Mesenchymal stem cell (in vitro differentiated cells and primary cell): ENCODE measurements at regions not wholly inside any gene's neighbourhood (a gene's known extent, or its start where the extent isn't known, plus 50 kb on each side); places are given as distances from the start of the nearest gene placed in this dataset.

Experiments
- DNase-seq: peaks from one replicate; pipeline ENCODE4 v3.0.0-alpha.2; 2013
- H2AFZ ChIP-seq: one replicate; pipeline ENCODE4 v1.6.1; 2013; ENCODE audit warnings: low read depth, mild to moderate bottlenecking, control low read depth, inconsistent platforms, low read length, moderate library complexity
- H2AK5ac ChIP-seq: 2 replicates; pipeline ENCODE4 v1.6.1; 2013; ENCODE audit warnings: low read length, moderate library complexity, mild to moderate bottlenecking, inconsistent platforms; ENCODE audit not compliant: severe bottlenecking
- H2BK120ac ChIP-seq: one replicate; pipeline ENCODE4 v1.6.1; 2013; ENCODE audit warnings: low read depth, mild to moderate bottlenecking, inconsistent platforms, low read length, moderate library complexity
- H2BK12ac ChIP-seq, 2 experiments: one replicate each; pipeline ENCODE4 v1.6.1; 2013; ENCODE audit warnings: inconsistent platforms in 2 of 2, low read length in 2 of 2, mild to moderate bottlenecking in 2 of 2, moderate library complexity in 2 of 2, control low read depth in 1 of 2
- H2BK15ac ChIP-seq: one replicate; pipeline ENCODE4 v1.6.1; 2013; ENCODE audit warnings: mild to moderate bottlenecking, low read depth, inconsistent platforms; ENCODE audit not compliant: poor library complexity, severe bottlenecking
- H2BK5ac ChIP-seq: 2 replicates; pipeline ENCODE4 v1.6.1; 2013; ENCODE audit warnings: low read depth, mild to moderate bottlenecking, low read length, control low read depth, inconsistent platforms; ENCODE audit not compliant: poor library complexity, severe bottlenecking
- H3K14ac ChIP-seq, 2 experiments: one replicate each; pipeline ENCODE4 v1.6.1; 2013; ENCODE audit warnings: inconsistent platforms in 2 of 2, low read length in 2 of 2, control low read depth in 1 of 2, mild to moderate bottlenecking in 1 of 2, moderate library complexity in 1 of 2
- H3K18ac ChIP-seq, 2 experiments: one replicate each; pipeline ENCODE4 v1.6.1; 2013; ENCODE audit warnings: inconsistent platforms in 2 of 2, low read length in 2 of 2, control low read depth in 1 of 2, low read depth in 1 of 2, mild to moderate bottlenecking in 1 of 2
- H3K23ac ChIP-seq, 2 experiments: one replicate each; pipeline ENCODE4 v1.6.1; 2013; ENCODE audit warnings: inconsistent platforms in 2 of 2, low read length in 2 of 2, mild to moderate bottlenecking in 2 of 2, moderate library complexity in 2 of 2, control low read depth in 1 of 2
- H3K27ac ChIP-seq: 2 replicates; pipeline ENCODE4 v1.5.1; 2013; ENCODE audit warnings: mild to moderate bottlenecking, moderate library complexity, low read length, control low read depth, inconsistent platforms; ENCODE audit not compliant: poor library complexity, severe bottlenecking
- H3K27me3 ChIP-seq, 2 experiments: 2 replicates each; pipeline versions ENCODE4 v1.6.1 to v1.7.0; 2013; ENCODE audit warnings: low read length in 2 of 2, mild to moderate bottlenecking in 2 of 2, moderate library complexity in 2 of 2, control low read depth in 1 of 2, inconsistent platforms in 1 of 2; ENCODE audit not compliant: control insufficient read depth in 1 of 2, insufficient read depth in 1 of 2
- H3K36me3 ChIP-seq, 2 experiments: 2 replicates each; pipeline versions ENCODE4 v1.6.1 to v1.7.0; 2013; ENCODE audit warnings: low read length in 2 of 2, control low read depth in 1 of 2, inconsistent platforms in 1 of 2, low read depth in 1 of 2, mild to moderate bottlenecking in 1 of 2; ENCODE audit not compliant: insufficient read depth in 2 of 2, control insufficient read depth in 1 of 2
- H3K4ac ChIP-seq, 2 experiments: one replicate each; pipeline ENCODE4 v1.6.1; 2013; ENCODE audit warnings: inconsistent platforms in 2 of 2, low read length in 2 of 2, mild to moderate bottlenecking in 2 of 2, moderate library complexity in 2 of 2, control low read depth in 1 of 2, low read depth in 1 of 2
- H3K4me1 ChIP-seq: 2 replicates; pipeline ENCODE4 v1.6.1; 2013; ENCODE audit warnings: low read depth, low read length, control low read depth; ENCODE audit not compliant: control insufficient read depth, insufficient read depth
- H3K4me2 ChIP-seq: 2 replicates; pipeline ENCODE4 v1.6.1; 2013; ENCODE audit warnings: low read length, mild to moderate bottlenecking, inconsistent platforms; ENCODE audit not compliant: poor library complexity, severe bottlenecking
- H3K4me3 ChIP-seq, 2 experiments: 2 replicates each; pipeline versions ENCODE4 v1.5.1 to v1.7.0; 2013; ENCODE audit warnings: low read length in 2 of 2, mild to moderate bottlenecking in 2 of 2, control low read depth in 1 of 2, low read depth in 1 of 2; ENCODE audit not compliant: insufficient read depth in 1 of 2
- H3K79me1 ChIP-seq: replicated peaks from 2 replicates; pipeline ENCODE4 v1.6.1; 2013; ENCODE audit warnings: mild to moderate bottlenecking, control low read depth, low read length, inconsistent platforms; ENCODE audit not compliant: poor library complexity, severe bottlenecking
- H3K9ac ChIP-seq: 2 replicates; pipeline ENCODE4 v1.7.0; 2013; ENCODE audit warnings: mild to moderate bottlenecking, low read length, moderate library complexity
- H3K9me3 ChIP-seq: 2 replicates; pipeline ENCODE4 v1.7.0; 2013; ENCODE audit warnings: mild to moderate bottlenecking, low read length; ENCODE audit not compliant: control insufficient read depth
- H4K8ac ChIP-seq: one replicate; pipeline ENCODE4 v1.6.1; 2013; ENCODE audit warnings: inconsistent platforms, mild to moderate bottlenecking, low read length, moderate library complexity
- H4K91ac ChIP-seq: one replicate; pipeline ENCODE4 v1.6.1; 2013; ENCODE audit warnings: mild to moderate bottlenecking, low read length, inconsistent platforms
- WGBS: methylation state at CpG from one replicate; pipeline ENCODE4 v1.1.7; 2013; ENCODE audit warnings: mixed read lengths; 5-methylcytosine and 5-hydroxymethylcytosine counted together

- Histone ChIP-seq H3K14ac (no peak overlapping the region), H4K8ac (no peak overlapping the region), H3K36me3 (no peaks in the 10 kb centered on the region), H3K27ac (no peak overlapping the region), H3K27me3 (no peaks in the 10 kb centered on the region), H3K79me1 (no peaks in the 10 kb centered on the region), H2BK5ac (no peak overlapping the region), H3K4ac (no peak overlapping the region), H3K4me3 (no peak overlapping the region), H3K23ac (no peak overlapping the region), H2BK15ac (no peak overlapping the region), H2BK120ac (no peak overlapping the region), H3K4me1 (no peaks in the 10 kb centered on the region), H3K4me2 (no peak overlapping the region), H3K9me3 (peaks cover 11% of the 10 kb centered on the region), H2BK12ac (no peak overlapping the region), H4K91ac (no peak overlapping the region), H2AK5ac (no peak overlapping the region), H3K18ac (no peak overlapping the region), H3K9ac (no peak overlapping the region), H2AFZ (no peak overlapping the region)
- DNase-seq = no peak
- WGBS = 80% methylated on average over 1 of the region's 1 CpG
These were observed 62.4 kb downstream of the TAF11L14 start for GRCh38 chr5:17696627-17697026.

- Histone ChIP-seq H3K27me3 (no peaks in the 10 kb centered on the region), H4K8ac (no peak overlapping the region), H3K23ac (no peak overlapping the region), H3K9me3 (peaks cover 15% of the 10 kb centered on the region), H2AFZ (no peak overlapping the region), H3K18ac (no peak overlapping the region), H3K27ac (no peak overlapping the region), H3K4ac (no peak overlapping the region), H2AK5ac (no peak overlapping the region), H3K4me3 (no peak overlapping the region), H3K9ac (no peak overlapping the region), H2BK5ac (no peak overlapping the region), H2BK12ac (no peak overlapping the region), H3K14ac (no peak overlapping the region), H3K4me1 (no peaks in the 10 kb centered on the region), H3K36me3 (no peaks in the 10 kb centered on the region), H4K91ac (no peak overlapping the region), H3K79me1 (no peaks in the 10 kb centered on the region), H2BK120ac (no peak overlapping the region), H3K4me2 (no peak overlapping the region), H2BK15ac (no peak overlapping the region)
- 26% methylated on average over 2 of the region's 3 CpGs for WGBS
- no peak for DNase-seq
These were observed 63.4 kb downstream of the TAF11L14 start for GRCh38 chr5:17697671-17698070.

GRCh38 chr5:17709011-17709710 lies 74.9 kb downstream of the TAF11L14 start:
- no peak for DNase-seq
- H3K27ac ChIP-seq = no peak overlapping the region
- no peak overlapping the region for H4K8ac ChIP-seq
- no peaks in the 10 kb centered on the region for H3K27me3 ChIP-seq
- no peak overlapping the region for H2BK5ac ChIP-seq
- no peaks in the 10 kb centered on the region for H3K36me3 ChIP-seq
- H3K4me3 ChIP-seq = no peak overlapping the region
- no peak overlapping the region for H3K4me2 ChIP-seq
- no peak overlapping the region for H3K4ac ChIP-seq
- H4K91ac ChIP-seq = no peak overlapping the region
- WGBS = no CpG with 5 or more reads among the region's 2 CpGs
- peaks cover 9% of the 10 kb centered on the region for H3K9me3 ChIP-seq
- no peaks in the 10 kb centered on the region for H3K79me1 ChIP-seq
- no peaks in the 10 kb centered on the region for H3K4me1 ChIP-seq
- no peak overlapping the region for H2BK15ac ChIP-seq
- no peak overlapping the region for H2BK12ac ChIP-seq
- no peak overlapping the region for H2AK5ac ChIP-seq
- no peak overlapping the region for H3K9ac ChIP-seq
- H3K23ac ChIP-seq = no peak overlapping the region
- H2BK120ac ChIP-seq = no peak overlapping the region
- H3K14ac ChIP-seq = no peak overlapping the region
- H3K18ac ChIP-seq = no peak overlapping the region
- H2AFZ ChIP-seq = no peak overlapping the region

GRCh38 chr5:17713301-17713700 lies 79.0 kb downstream of the TAF11L14 start:
- H3K4ac ChIP-seq = no peak overlapping the region
- no peaks in the 10 kb centered on the region for H3K36me3 ChIP-seq
- H3K9me3 ChIP-seq = peaks cover 6% of the 10 kb centered on the region
- no peak for DNase-seq
- no peak overlapping the region for H3K4me3 ChIP-seq
- H2BK5ac ChIP-seq = no peak overlapping the region
- no peak overlapping the region for H2BK120ac ChIP-seq
- H2AK5ac ChIP-seq = no peak overlapping the region
- H3K14ac ChIP-seq = no peak overlapping the region
- no peak overlapping the region for H3K4me2 ChIP-seq
- no peak overlapping the region for H2BK12ac ChIP-seq
- H2BK15ac ChIP-seq = no peak overlapping the region
- no peak overlapping the region for H4K8ac ChIP-seq
- H3K27ac ChIP-seq = no peak overlapping the region
- no peak overlapping the region for H2AFZ ChIP-seq
- H3K18ac ChIP-seq = no peak overlapping the region
- no peaks in the 10 kb centered on the region for H3K27me3 ChIP-seq
- H3K4me1 ChIP-seq = no peaks in the 10 kb centered on the region
- H3K23ac ChIP-seq = no peak overlapping the region
- no peaks in the 10 kb centered on the region for H3K79me1 ChIP-seq
- H3K9ac ChIP-seq = no peak overlapping the region
- WGBS = 96% methylated on average over 1 of the region's 1 CpG
- H4K91ac ChIP-seq = no peak overlapping the region
